PC-9 (cell line): ENCODE measurements at regions not wholly inside any gene's neighbourhood (a gene's known extent, or its start where the extent isn't known, plus 50 kb on each side); places are given as distances from the start of the nearest gene placed in this dataset.
"Not testable (repeated sequence)": the region's sequence is repeated elsewhere in the genome, so short reads cannot be mapped to it uniquely, and the experiment has no call there.

Experiments used
- BruUV-seq: library from RNA; stranded (reverse); fragments of 400-500 nt; replicated peaks from 2 replicates; lab custom pipeline; 2021; lab: Mats Ljungman, UMichigan
- CTCF ChIA-PET: fragments of 300-600 bp; sonication (Branson Sonifier 250); formaldehyde crosslinking; loops from one replicate; lab custom pipeline; 2022; ENCODE audit warnings: antibody characterized with exemption; lab: Charles Lee
- POLR2A ChIA-PET: fragments of 300-600 bp; sonication (Branson Sonifier 250); formaldehyde crosslinking; loops from one replicate; lab custom pipeline; 2022; ENCODE audit warnings: antibody characterized with exemption; ENCODE audit not compliant: unreplicated experiment; lab: Charles Lee
- DNase-seq, 2 experiments: peaks; one replicate each; pipeline versions ENCODE4 v3.0.0 to v3.0.0-alpha.2; 2015 to 2022; ENCODE audit warnings: mixed read lengths in 1 of 2
- H2AFZ ChIP-seq: fragments of 200-600 bp; sonication (generic); 2 replicates; pipeline ENCODE4 v1.8.1; 2017; ENCODE audit warnings: antibody characterized with exemption
- H3F3A ChIP-seq: fragments of 200-600 bp; sonication (generic); 2 replicates; pipeline ENCODE4 v1.8.1; 2017; ENCODE audit warnings: antibody characterized with exemption, mild to moderate bottlenecking, low read depth; ENCODE audit not compliant: insufficient read depth
- H3K27ac ChIP-seq: fragments of 200-600 bp; sonication (generic); 2 replicates; pipeline ENCODE4 v1.6.1; 2016; ENCODE audit warnings: mixed run types
- H3K27me3 ChIP-seq: fragments of 200-600 bp; sonication (generic); 2 replicates; pipeline ENCODE4 v1.6.1; 2016; ENCODE audit warnings: low read depth, mixed run types; ENCODE audit not compliant: insufficient read depth
- H3K36me3 ChIP-seq: fragments of 200-600 bp; sonication (generic); 2 replicates; pipeline ENCODE4 v1.6.1; 2016; ENCODE audit warnings: low read depth, mixed run types
- H3K4me1 ChIP-seq: fragments of 200-600 bp; sonication (generic); replicated peaks from 2 replicates; pipeline ENCODE4 v1.6.1; 2016; ENCODE audit warnings: mixed run types; ENCODE audit not compliant: insufficient read depth
- H3K4me2 ChIP-seq: fragments of 200-600 bp; sonication (generic); 2 replicates; pipeline ENCODE4 v1.6.1; 2017; ENCODE audit warnings: mixed run types
- H3K4me3 ChIP-seq: fragments of 200-600 bp; sonication (generic); 2 replicates; pipeline ENCODE4 v1.6.1; 2016; ENCODE audit warnings: mixed run types
- H3K79me2 ChIP-seq: fragments of 200-600 bp; sonication (generic); 2 replicates; pipeline ENCODE4 v1.6.1; 2017; ENCODE audit warnings: low read depth, mixed run types
- H3K9me2 ChIP-seq: fragments of 200-600 bp; sonication (generic); 2 replicates; pipeline ENCODE4 v1.8.1; 2017; ENCODE audit warnings: mild to moderate bottlenecking; ENCODE audit not compliant: insufficient read depth
- H3K9me3 ChIP-seq: fragments of 200-600 bp; sonication (generic); 2 replicates; pipeline ENCODE4 v1.8.1; 2016; ENCODE audit warnings: low read depth; ENCODE audit not compliant: insufficient read depth
- H4K20me1 ChIP-seq: fragments of 200-600 bp; sonication (generic); 2 replicates; pipeline ENCODE4 v1.8.1; 2017; ENCODE audit not compliant: insufficient read depth
- EZH2 ChIP-seq: fragments of 200-600 bp; sonication (generic); IDR thresholded peaks from 2 replicates; pipeline ENCODE4 v1.8.0; 2017; ENCODE audit warnings: antibody characterized with exemption, low read depth
- intact Hi-C: fragments of 100-400 bp; cut with micrococcal nuclease; formaldehyde crosslinking; loops from one replicate; pipeline ENCODE4 v1.10.0; 2022; ENCODE audit not compliant: unreplicated experiment
- TF ChIP-seq, protein P1 (sequence below): fragments of 200-600 bp; sonication (generic); conservative IDR thresholded peaks from 2 replicates; pipeline ENCODE4 v1.6.1; 2017; ENCODE audit warnings: mixed run types, antibody characterized with exemption, mild to moderate bottlenecking, moderate library complexity

DNA sequence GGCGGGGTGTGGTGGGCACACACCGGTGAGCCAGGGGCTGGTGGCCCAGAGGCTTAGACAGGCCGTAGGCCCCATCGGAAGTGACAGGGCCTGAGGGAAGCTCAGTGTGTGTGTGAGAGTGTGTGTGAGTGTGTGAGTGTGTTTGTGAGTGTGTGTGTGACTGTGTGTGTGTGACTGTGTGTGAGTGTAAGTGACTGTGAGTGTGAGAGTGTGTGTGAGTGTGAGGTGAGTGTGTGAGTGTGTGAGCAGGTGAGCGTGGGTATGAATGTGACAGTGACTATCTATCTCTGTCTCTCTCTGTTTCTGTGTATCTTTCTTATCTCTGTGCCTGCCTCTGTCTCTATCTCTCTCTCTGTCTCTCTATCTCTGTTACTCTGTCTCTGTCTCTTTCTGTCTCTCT lies 171.6 kb downstream of the TMEM121 start:
- H3K4me2 ChIP-seq, H3K4me1 ChIP-seq, H3K79me2 ChIP-seq, H3K27me3 ChIP-seq, BruUV-seq, DNase-seq, CTCF ChIA-PET, intact Hi-C loops, H3K9me3 ChIP-seq, H4K20me1 ChIP-seq, POLR2A ChIA-PET, H3K9me2 ChIP-seq, H2AFZ ChIP-seq, H3K36me3 ChIP-seq, H3K27ac ChIP-seq, H3K4me3 ChIP-seq, H3F3A ChIP-seq: not testable (repeated sequence)

DNA sequence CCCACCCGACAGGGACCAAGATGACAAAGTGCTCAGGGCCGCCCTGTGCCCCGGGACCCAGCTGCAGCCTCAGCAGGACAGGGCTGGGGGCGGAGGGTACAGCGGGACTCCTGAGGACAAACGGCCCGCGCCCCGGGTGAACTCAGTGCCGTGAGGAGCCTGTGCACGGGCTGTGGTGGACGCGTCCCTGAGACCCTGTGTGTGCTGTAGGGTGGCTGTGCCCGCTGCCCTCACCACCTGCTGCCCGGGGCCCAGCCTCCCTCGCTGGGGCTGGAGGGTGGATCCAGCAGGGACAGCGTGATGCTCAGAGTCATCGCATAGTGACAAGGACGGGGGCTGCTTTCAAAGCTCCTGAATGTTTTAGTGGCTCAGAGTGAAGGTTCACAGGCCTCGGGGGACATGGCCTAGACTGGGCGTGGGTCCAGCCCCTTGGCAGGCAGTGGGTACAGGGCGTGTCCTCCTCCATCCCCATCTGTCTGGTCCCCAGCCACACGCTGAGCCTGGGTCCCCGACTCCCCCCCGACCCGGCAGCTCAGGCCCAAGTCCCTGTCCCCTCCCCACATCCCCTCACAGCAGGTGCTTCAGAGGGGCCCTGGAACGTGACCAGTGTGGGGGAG lies 172.7 kb downstream of the TMEM121 start:
- H3K4me3 ChIP-seq, H3F3A ChIP-seq, CTCF ChIA-PET, H3K4me1 ChIP-seq, H3K27ac ChIP-seq, H3K9me3 ChIP-seq, POLR2A ChIA-PET, H4K20me1 ChIP-seq, BruUV-seq, H3K36me3 ChIP-seq, H3K79me2 ChIP-seq, H2AFZ ChIP-seq, H3K4me2 ChIP-seq, H3K27me3 ChIP-seq, intact Hi-C loops, H3K9me2 ChIP-seq, DNase-seq: not testable (repeated sequence)

DNA sequence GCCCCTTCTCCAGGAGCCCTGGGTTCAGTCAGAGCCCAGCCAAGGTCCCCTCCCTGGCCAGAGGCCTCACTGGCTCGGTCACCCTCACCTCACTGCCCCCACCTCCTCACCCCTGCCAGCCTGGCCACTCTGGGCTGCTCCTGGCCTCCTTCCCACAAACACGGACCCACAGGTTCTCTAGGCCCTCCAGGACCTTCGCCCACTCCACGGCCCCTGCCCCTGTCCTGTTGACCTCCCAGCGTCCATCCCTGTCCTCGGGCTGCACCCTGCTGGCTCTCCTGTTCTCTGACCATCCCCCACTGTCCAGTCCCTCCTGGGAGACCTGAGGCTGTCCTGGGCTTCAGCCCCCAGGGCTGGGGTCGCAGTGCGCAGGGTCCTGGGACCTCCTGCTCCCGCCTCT lies 173.3 kb downstream of the TMEM121 start:
- H4K20me1 ChIP-seq, H3K4me1 ChIP-seq, H3K36me3 ChIP-seq, BruUV-seq, H3F3A ChIP-seq, POLR2A ChIA-PET, H3K27ac ChIP-seq, H3K9me2 ChIP-seq, CTCF ChIA-PET, H2AFZ ChIP-seq, H3K9me3 ChIP-seq, H3K79me2 ChIP-seq, H3K27me3 ChIP-seq, H3K4me3 ChIP-seq, DNase-seq, H3K4me2 ChIP-seq: not testable (repeated sequence)
- intact Hi-C loops, result loop anchor here (5.0 kb wide), 1 partner anchor 117 kb away; no protein-coding TSS in a partner anchor

DNA sequence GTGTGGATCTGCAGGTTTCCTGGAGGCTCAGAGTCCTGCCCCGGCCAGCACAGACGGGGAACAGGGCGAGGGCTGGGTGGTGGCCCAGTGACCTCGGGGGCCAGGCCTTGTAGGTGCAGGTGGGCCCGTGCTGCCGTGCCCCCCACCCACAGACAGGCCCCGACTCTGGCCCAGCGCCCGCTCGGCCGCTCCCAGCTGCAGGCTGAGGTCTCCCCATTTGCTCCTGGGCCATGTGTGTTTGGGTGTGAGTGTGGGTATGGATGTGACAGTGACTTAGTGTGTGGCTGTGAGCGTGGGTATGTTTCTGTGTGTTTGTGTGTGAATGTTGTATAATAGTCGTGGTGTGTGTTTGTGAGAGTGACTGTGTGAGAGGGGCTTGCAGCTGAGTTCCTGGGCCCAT lies 173.8 kb downstream of the TMEM121 start:
- intact Hi-C loops, result loop anchor here (5.0 kb wide), 1 partner anchor 118 kb away; no protein-coding TSS in a partner anchor
- CTCF ChIA-PET, H4K20me1 ChIP-seq, H3K4me1 ChIP-seq, H3K4me2 ChIP-seq, H3K9me3 ChIP-seq, H3K27me3 ChIP-seq, DNase-seq, H2AFZ ChIP-seq, H3K79me2 ChIP-seq, H3K27ac ChIP-seq, H3F3A ChIP-seq, H3K9me2 ChIP-seq, H3K36me3 ChIP-seq, POLR2A ChIA-PET, H3K4me3 ChIP-seq, BruUV-seq: not testable (repeated sequence)

DNA sequence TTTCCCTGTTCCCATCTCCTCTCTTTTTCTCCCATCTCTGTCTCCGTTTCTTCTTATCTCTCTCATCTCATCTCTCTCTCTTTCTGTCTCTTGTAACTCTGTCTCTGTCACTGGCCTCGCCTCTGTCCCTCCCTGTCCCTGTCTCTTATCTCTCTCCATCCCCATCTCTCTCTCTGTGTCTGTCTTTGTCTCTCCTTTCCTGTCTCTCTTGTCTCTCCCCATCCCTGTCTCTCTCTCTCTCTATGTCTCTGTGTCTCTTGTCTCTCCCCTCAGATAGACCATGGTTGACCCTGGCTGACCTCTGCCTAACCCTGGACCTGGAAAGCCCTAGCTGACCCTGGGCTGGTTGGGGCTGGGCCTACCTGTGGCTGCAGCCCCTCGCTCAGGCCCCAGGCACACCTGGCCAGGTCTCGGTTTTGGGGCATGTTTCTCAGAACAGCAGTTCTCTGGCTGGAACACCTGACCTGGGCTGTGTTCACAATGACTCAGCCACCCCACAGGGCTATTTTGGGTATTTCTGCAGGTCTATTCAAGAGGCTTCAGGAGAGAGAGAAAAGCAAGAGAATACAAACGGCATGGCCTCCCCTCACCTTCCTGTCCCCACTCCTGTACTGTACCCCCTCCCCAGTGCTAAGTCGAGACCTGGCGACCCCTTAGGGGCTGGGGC lies 174.4 kb downstream of the TMEM121 start:
- no peak overlapping the region for H3K4me2 ChIP-seq
- H3K9me3 ChIP-seq, result no peaks in the 10 kb centered on the region
- no TSS peak for BruUV-seq
- ChIA-PET CTCF (no interaction called here), POLR2A (no interaction called here)
- no peaks in the 10 kb centered on the region for H3K79me2 ChIP-seq
- no peak overlapping the region for H2AFZ ChIP-seq
- intact Hi-C loops, result loop anchor here (5.0 kb wide), 1 partner anchor 118 kb away; no protein-coding TSS in a partner anchor
- H3K27me3 ChIP-seq, result no peaks in the 10 kb centered on the region
- H3K27ac ChIP-seq, result no peak overlapping the region
- H3K36me3 ChIP-seq, result no peaks in the 10 kb centered on the region
- H3K9me2 ChIP-seq, result no peaks in the 10 kb centered on the region
- no peaks in the 10 kb centered on the region for H4K20me1 ChIP-seq
- TF ChIP-seq, protein P1, sequence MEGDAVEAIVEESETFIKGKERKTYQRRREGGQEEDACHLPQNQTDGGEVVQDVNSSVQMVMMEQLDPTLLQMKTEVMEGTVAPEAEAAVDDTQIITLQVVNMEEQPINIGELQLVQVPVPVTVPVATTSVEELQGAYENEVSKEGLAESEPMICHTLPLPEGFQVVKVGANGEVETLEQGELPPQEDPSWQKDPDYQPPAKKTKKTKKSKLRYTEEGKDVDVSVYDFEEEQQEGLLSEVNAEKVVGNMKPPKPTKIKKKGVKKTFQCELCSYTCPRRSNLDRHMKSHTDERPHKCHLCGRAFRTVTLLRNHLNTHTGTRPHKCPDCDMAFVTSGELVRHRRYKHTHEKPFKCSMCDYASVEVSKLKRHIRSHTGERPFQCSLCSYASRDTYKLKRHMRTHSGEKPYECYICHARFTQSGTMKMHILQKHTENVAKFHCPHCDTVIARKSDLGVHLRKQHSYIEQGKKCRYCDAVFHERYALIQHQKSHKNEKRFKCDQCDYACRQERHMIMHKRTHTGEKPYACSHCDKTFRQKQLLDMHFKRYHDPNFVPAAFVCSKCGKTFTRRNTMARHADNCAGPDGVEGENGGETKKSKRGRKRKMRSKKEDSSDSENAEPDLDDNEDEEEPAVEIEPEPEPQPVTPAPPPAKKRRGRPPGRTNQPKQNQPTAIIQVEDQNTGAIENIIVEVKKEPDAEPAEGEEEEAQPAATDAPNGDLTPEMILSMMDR, result no peak
- no peak for TF ChIP-seq EZH2
- H3K4me1 ChIP-seq, result no peaks in the 10 kb centered on the region
- H3F3A ChIP-seq, result no peaks in the 10 kb centered on the region
- H3K4me3 ChIP-seq, result no peak overlapping the region
- DNase-seq, result no peak
